ENCODE measurements at regions not wholly inside any gene's neighbourhood (a gene's known extent, or its start where the extent isn't known, plus 50 kb on each side); places are given as distances from the start of the nearest gene placed in this dataset.
"Not testable (repeated sequence)": the region's sequence is repeated elsewhere in the genome, so short reads cannot be mapped to it uniquely, and the experiment has no call there.

DNA sequence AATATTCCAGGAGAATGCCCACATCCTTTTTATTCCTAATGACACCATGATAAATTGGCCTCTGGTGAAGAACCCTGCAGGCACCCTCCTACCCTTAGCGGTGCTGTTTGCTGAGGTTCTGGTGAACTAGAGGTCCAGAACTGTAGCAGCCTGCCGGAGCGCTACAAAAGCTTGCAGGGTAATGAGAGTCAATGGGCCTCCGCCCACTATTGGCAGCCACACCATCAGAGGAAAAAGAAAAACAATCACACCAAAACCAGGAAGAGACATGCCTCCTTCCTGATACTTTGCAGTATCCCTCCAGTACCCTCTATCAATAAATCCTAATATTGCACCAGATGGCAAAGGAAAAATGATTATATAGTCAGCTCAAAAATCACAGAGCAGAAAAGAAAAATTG lies 142.9 kb downstream of the SPTSSA start:
- in situ Hi-C loops (cut with MboI; ENCODE audit: low pct_unique_long_range_greater_than_20kb, low sequenced_read_pairs), result loop anchor here (25.0 kb wide), 1 partner anchor 482 kb away; no protein-coding TSS in a partner anchor
- DNase-seq, result no peak

DNA sequence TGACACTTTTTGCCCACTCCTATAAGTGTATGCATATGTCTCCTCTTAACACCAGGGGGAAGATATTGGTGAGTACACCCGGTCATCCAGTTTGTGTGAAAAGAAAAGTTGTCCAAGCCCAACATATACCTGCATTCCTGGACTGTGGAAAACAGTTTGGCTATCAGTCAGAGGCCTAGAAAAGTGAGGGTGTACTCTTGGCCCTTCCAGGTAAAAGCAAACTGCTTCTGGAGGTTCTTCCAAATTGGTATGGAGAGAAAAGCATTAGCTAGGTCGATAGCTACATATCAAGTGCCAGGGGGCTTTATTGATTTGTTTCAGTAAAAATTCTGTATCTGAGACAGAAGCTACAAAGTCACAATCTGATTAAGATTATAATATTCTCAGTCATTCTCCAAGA lies 144.0 kb downstream of the SPTSSA start:
- in situ Hi-C loops (cut with MboI; ENCODE audit: low pct_unique_long_range_greater_than_20kb, low sequenced_read_pairs), result loop anchor here (25.0 kb wide), 1 partner anchor 481 kb away; no protein-coding TSS in a partner anchor
- DNase-seq, result no peak

DNA sequence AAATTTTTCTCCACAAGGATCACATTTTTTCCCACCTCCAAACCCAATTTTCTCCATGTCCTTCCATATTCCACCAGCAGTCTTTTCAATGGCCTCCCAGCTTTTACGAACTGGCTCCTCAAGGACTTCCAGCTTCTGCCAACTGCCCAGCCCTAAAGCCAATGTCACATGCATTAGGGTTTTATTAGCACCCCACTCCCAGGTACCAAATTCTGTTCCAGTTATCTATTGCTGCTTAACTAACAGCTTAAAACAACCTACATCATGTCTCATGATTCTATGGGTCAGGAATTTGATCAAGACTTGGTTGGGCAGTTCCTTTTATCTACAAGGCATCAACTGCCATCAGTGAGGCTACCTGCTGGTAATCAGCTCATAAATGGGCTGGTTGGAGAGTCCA lies 151.3 kb downstream of the SPTSSA start:
- in situ Hi-C loops (cut with MboI; ENCODE audit: low pct_unique_long_range_greater_than_20kb, low sequenced_read_pairs), result loop anchor here (25.0 kb wide), 1 partner anchor 473 kb away; no protein-coding TSS in a partner anchor

DNA sequence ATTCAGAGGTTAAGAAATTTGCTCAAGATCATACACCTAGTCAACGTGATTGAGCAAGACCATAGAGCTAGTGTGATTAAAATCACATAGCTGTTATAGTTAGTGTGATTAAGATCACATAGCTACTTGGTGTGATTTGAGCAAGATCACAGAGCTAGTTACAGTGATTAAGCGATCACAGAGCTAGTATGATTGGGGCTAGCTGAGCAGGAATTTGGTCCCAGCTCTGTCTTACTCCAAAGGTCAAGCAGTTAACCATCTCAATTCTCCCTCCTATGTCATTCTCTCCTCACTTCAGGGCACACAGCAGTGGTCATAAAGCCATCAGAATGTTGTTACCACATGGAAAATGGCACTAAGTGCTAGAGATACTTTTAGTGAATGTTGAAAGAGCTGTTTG lies 158.2 kb downstream of the SPTSSA start:
- DNase-seq, result no peak
- in situ Hi-C loops (cut with MboI; ENCODE audit: low pct_unique_long_range_greater_than_20kb, low sequenced_read_pairs), result loop anchor here (25.0 kb wide), 1 partner anchor 467 kb away; no protein-coding TSS in a partner anchor

More for the DNA sequence above, 151.3 kb downstream of the SPTSSA start:
- DNase-seq, result no peak

DNA sequence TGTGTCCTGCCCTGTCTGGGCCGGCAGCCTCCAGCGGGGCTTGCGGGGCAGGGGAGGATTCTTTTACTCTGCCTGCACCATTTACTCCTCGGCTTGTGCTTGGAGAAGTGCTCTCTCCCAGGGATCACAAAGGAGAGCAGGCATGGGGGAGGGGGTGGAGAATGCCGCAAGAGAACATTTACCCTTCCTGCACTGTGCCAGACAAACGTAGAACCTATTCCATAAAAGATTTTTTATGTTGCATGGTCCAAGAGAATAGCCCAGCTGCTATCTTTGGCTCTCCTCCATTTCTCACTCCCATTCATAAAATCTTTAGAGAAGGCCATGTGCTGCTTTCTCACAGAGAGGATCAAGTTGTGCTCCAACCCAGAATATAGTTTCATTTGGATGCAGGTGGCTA lies 159.4 kb downstream of the SPTSSA start:
- in situ Hi-C loops (cut with MboI; ENCODE audit: low pct_unique_long_range_greater_than_20kb, low sequenced_read_pairs), result loop anchor here (25.0 kb wide), 1 partner anchor 465 kb away; no protein-coding TSS in a partner anchor
- no peak for DNase-seq

DNA sequence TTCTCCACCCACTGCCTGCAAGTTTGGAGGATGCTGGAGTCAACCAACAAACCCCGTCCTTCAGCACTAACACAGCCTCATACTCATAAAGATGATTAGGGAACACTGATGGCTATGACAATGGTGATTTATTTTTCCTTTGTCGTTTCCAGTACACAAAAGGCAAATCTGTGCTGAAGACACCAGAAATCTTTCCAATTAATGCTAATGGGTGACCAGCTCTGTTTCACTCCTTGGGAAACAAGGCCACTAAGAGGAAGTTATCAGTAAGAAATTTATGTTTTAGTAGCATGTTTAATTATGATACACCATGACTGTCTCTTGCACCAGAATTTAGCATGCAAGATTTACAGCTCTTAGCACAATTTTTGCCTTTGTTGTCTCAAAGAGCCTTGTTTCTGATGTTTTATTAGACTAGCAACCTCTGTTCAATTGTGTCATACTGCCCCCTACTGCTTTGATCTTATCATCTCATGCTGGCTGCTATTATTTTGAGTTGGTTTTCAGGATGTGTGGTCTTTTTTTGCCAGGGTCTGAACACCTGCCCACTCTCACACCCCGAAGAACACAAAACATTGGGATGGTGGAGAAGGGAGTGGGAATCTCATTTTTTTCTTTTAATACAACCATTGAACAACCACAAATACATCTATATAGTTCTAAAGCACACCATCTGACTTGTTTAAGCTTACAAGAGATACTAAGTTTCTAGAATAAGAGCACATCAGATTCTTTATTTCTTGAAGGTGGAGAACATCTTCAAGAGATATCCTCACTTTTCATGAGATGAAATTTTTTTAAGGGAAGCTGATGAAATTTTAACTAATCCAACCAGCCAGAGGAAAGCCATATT lies 160.9 kb downstream of the SPTSSA start:
- peak; percentile 63 for DNase-seq
- in situ Hi-C loops (cut with MboI; ENCODE audit: low pct_unique_long_range_greater_than_20kb, low sequenced_read_pairs), result loop anchor here (25.0 kb wide), 1 partner anchor 464 kb away; no protein-coding TSS in a partner anchor

DNA sequence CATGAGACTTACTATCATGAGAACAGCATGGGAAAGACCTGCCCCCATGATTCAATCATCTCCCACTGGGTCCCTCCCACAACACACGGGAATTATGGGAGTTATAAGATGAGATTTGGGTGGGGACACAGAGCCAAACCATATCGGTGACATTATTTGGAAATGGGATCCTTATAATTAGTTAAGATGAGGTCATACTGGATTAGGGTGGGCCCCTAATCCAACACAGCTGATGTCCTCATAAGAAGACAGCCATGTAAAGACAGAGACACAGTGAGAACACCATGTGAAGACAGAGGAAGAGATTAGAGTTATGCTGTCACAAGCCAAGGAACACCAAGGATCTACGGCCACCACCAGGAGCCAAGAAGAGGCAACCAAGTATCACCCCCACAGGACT lies 161.7 kb downstream of the SPTSSA start:
- in situ Hi-C loops (cut with MboI; ENCODE audit: low pct_unique_long_range_greater_than_20kb, low sequenced_read_pairs), result loop anchor here (25.0 kb wide), 1 partner anchor 463 kb away; no protein-coding TSS in a partner anchor
- DNase-seq, result no peak

DNA sequence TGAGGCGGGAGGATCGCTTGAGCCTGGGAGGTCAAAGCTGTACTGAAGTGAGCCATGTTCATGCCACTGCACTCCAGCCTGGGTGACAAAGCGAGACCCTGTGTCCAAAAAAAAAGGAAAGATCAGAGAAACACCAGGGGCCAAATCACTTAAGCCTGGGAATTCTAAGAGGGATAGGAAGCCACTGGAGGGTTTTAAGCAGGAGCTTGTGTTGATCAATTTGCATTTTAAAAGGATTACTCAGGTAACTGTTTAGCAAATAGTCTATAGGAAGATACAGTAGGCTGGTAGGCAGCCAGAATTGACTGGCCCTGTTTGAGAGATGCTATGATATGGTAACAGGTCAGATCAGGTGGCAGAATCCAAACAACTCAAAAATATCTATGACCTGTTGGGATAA lies 162.7 kb downstream of the SPTSSA start:
- in situ Hi-C loops (cut with MboI; ENCODE audit: low pct_unique_long_range_greater_than_20kb, low sequenced_read_pairs), result no loop called here
- DNase-seq, result no peak

DNA sequence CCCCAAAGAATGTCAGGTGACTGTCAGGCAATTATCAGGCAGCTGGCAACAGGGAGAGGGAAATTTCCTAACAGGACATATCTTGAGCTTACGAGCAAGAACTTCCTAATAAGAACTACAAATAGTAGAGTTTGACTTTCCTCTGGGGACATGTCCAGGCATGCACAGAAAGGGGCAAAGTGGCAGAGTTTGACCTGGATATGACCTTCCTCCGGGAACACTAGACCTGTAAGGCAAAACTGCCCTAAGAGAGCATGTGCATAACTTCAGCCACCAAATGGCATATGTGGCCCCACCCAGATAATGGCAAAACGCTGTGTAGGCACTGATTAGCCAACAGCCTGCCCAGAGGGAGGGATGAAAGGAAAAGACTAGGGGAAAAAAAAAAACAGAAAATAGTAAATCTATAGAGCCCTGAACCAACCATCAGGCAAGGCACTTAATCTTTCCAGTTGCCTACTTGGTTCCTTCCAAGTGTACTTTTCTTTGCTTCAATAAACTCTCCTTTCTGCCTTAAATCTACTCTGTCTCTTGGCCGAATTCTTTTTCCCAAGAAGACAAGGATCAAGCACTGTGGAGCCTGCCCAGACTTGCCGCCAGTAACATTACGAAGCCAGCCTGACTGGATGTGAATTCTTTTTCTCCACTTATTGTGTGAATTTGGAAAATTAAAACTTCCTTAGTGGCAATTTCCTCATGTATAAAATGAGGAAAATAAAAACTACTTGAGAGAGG lies 164.1 kb downstream of the SPTSSA start:
- in situ Hi-C loops (cut with MboI; ENCODE audit: low pct_unique_long_range_greater_than_20kb, low sequenced_read_pairs), result no loop called here
- DNase-seq, result peak; percentile 37

DNA sequence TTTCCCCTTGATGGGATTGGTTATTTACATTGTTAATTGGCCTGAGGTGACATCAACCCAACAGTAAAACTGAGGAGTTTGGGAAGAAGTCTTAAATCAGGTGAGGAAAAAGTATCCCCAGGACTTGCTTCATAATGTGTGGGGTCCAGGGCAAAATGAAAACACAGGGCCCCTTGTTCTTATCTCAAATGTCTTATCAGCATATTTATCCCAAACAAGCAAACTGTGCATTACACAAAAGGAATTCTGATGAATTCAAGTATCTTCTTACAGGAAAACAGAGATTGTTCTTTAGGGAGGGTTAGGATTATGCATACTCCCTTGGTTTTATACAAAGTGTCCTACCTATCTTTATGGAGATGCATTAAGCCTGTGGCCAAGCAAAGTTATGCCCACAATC lies 178.4 kb downstream of the SPTSSA start:
- DNase-seq, result no peak
- in situ Hi-C loops (cut with MboI; ENCODE audit: low pct_unique_long_range_greater_than_20kb, low sequenced_read_pairs), result no loop called here

DNA sequence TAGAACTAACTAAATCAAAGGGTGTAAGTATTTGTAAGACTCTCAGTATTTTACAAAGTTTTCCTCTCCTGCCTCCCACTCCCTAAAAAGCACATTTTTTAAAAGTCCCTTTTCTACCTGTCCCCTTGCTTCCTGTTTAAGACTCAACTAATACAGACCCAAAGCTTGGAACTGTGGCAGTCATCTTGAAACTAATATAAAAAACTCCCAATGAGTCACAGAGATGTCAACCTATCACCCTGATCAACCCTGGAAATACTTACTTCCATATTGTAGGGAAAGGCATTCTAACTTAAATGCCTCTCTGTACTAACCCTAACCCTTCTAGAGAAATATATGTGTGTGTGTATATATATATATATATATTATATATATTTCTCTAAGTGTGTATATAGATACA lies 184.8 kb downstream of the SPTSSA start:
- in situ Hi-C loops (cut with MboI; ENCODE audit: low pct_unique_long_range_greater_than_20kb, low sequenced_read_pairs), result no loop called here
- no peak for DNase-seq

DNA sequence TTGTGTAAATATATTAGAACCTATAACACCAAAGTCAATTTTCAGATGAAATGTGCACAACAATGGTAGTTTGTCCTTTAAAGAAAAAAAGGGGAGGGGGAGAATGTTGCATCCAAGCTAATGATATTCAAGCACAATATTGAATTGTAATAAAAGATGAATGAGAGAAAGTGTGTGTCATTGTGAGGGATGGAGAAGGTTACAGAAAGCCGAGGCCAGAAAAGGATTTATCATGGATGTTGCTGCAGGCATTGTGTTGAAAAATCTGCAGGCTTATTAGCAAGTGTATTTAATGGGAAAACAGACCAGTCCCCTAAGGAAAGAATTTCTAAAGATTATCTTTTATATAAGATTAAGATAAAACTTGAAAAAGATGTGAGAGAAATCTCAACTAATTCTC lies 186.5 kb downstream of the SPTSSA start:
- no peak for DNase-seq
- in situ Hi-C loops (cut with MboI; ENCODE audit: low pct_unique_long_range_greater_than_20kb, low sequenced_read_pairs), result no loop called here

DNA sequence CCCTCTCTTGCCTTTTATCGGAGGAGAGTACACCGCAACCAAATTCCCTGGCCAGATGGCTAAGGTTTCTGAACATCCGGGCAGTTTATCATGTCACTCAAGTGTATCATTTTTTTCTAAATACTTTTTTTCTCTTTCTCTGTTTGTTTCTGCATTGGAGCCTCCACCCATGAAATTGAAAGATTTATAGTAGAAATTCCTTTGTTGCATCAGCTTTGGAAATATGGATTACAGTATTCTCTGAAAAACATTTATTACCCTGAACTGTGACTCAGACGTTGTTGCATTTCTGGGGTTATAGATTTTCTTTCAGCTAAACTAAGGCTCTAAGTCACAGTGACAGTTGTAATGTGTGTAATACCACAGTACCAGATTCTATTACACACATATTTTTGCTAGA lies 187.0 kb downstream of the SPTSSA start:
- in situ Hi-C loops (cut with MboI; ENCODE audit: low pct_unique_long_range_greater_than_20kb, low sequenced_read_pairs), result no loop called here
- DNase-seq, result no peak

DNA sequence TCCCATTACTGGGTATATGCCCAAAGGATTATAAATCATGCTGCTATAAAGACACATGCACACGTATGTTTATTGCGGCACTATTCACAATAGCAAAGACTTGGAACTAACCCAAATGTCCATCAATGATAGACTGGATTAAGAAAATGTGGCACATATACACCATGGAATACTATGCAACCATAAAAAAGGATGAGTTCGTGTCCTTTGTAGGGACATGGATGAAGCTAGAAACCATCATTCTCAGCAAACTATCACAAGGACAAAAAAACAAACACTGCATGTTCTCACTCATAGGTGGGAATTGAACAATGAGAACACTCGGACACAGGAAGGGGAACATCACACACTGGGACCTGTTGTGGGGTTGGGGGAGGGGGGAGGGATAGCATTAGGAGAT lies 188.3 kb downstream of the SPTSSA start:
- in situ Hi-C loops (cut with MboI; ENCODE audit: low pct_unique_long_range_greater_than_20kb, low sequenced_read_pairs); DNase-seq: not testable (repeated sequence)

DNA sequence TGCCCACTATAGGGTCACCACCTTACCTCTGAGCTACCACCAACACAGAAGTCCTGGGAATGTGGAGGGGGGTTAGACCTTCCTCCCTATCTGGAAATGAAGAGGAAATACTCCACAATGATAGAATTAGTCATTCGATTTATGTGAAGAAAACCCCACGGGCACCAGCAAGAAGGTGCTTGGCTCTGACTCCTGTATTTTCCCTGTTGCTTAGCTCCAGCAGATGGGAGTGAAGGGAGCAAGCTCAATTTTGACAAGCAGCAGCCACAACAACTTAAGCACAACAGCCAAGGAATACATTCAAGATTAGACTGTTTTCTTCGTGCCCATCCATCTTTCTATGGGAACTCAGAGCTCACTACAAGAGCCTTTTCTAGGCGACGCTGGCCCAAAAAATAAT lies 191.7 kb downstream of the SPTSSA start:
- in situ Hi-C loops (cut with MboI; ENCODE audit: low pct_unique_long_range_greater_than_20kb, low sequenced_read_pairs), result no loop called here
- DNase-seq, result no peak

DNA sequence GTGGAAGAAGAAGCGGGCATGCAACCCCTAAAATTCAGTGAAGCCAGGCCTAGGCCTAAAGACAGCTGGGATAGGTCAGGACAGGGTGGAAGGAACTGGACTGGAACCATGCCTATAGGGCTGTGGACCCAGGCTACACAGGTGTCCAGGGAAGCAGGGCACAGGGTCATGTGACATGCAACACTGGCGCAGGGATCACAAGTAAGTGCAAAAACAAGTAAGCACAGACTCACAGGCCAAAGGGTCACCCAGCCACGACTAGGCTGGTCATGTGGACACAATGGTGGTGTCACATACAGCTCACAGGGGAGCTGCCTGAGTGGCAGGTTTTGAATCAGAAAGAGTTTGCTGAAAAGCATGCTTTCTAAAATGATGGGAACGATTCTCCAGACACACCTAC lies 195.7 kb downstream of the SPTSSA start:
- in situ Hi-C loops (cut with MboI; ENCODE audit: low pct_unique_long_range_greater_than_20kb, low sequenced_read_pairs), result no loop called here
- DNase-seq, result no peak

DNA sequence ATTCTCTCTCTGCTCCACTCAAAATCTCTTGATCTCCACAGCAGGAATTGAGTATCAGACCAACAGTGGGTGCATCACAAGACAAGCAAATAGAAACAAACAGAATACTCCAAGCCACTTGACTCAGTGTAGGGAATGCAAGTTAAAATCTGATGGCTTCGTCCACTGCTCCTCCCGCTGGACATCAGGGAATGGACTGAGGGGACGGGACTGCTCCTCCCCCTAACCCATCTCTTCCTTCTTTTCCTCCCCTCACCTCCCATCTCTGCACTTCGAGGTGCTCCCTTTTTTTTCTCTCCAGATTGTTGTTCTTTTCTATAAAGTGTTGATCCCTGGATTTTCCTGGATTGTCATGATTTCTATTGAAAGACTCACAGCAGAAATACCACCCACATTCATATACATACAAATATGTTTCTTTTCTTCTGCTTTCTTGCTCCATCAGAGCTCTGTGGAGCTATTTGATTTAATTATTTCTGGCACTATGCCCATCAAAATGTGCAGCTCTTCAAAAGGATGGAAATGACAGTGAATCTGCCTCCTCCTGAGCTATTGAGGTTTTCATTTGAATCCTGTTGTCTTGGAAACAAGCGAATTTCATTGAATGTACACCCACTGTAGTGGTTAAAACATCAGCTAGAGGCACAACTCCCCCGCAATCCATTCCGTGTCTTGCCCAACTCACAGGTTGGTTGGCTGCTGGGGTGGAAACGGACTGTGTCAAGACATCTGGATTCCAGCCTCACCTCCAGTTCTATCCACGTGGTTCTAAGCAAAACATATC lies 199.7 kb downstream of the SPTSSA start:
- DNase-seq, result no peak
- in situ Hi-C loops (cut with MboI; ENCODE audit: low pct_unique_long_range_greater_than_20kb, low sequenced_read_pairs), result no loop called here

DNA sequence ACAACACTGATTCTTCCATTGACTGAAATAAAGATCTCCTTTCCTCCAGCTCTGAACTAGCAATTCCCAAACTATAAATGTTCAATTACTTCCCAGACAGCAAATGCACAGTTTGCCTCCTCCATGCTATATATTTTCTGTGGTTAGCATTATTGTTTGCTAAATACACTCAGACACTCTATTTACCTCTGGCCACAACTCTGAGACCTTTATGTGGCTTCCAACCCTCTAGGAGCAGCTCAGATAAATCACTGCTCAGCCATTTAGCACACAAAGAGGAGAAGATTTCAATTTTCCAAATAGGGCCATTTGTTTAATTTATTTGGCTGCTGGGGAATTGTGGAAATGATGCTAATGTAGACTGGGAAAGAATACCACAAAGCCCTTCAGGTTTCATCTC lies 202.0 kb downstream of the SPTSSA start:
- in situ Hi-C loops (cut with MboI; ENCODE audit: low pct_unique_long_range_greater_than_20kb, low sequenced_read_pairs), result no loop called here
- no peak for DNase-seq

DNA sequence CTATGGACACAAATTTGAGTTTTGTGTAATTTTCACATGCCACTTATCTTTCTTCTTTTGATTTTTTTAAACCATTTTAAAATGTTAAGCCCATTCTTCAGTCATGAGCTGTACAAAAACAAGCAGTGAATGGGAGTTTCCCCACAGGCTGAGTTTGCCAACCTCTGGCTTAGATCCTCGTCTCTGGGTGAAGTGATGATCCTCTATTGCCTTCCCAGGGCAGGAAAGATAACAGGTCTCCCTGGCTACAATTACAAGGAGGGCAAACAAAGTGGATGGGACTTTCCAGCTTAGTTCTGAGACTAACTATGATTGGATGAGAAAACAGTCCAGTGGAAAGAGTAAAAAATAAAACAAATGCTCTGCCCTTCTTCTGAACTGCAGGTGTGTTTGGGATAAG lies 203.7 kb downstream of the SPTSSA start:
- in situ Hi-C loops (cut with MboI; ENCODE audit: low pct_unique_long_range_greater_than_20kb, low sequenced_read_pairs), result no loop called here
- no peak for DNase-seq

All from KBM-7 (cell line).